GM08714 (cell line): ENCODE measurements at regions not wholly inside any gene's neighbourhood (a gene's known extent, or its start where the extent isn't known, plus 50 kb on each side); places are given as distances from the start of the nearest gene placed in this dataset.

Experiments used
- H3K4me3 ChIP-seq: fragments of 200-500 bp; sonication (Bioruptor generic); 2 replicates; pipeline ENCODE4 v1.5.1; 2014; ENCODE audit warnings: mild to moderate bottlenecking, low read length, inconsistent platforms
- ZNF274 ChIP-seq: IDR thresholded peaks from 2 replicates; pipeline ENCODE4 v1.6.1; 2012; ENCODE audit warnings: mild to moderate bottlenecking, low read depth, low read length

- H3K4me3 ChIP-seq, result no peak overlapping the region
- TF ChIP-seq ZNF274, result no peak
Observed at GRCh38 chr5:8327016-8327415, 458.1 kb downstream of the MTRR start.

GRCh38 chr5:8329773-8330172 lies 460.8 kb downstream of the MTRR start:
- no peak for TF ChIP-seq ZNF274
- no peak overlapping the region for H3K4me3 ChIP-seq

- no peak for TF ChIP-seq ZNF274
- no peak overlapping the region for H3K4me3 ChIP-seq
Observed at GRCh38 chr5:8332666-8333445, 463.9 kb downstream of the MTRR start.

- no peak overlapping the region for H3K4me3 ChIP-seq
- no peak for TF ChIP-seq ZNF274
Observed at GRCh38 chr5:8333485-8333884, 464.5 kb downstream of the MTRR start.

GRCh38 chr5:8333977-8334376 lies 465.0 kb downstream of the MTRR start:
- TF ChIP-seq ZNF274, result no peak
- H3K4me3 ChIP-seq, result no peak overlapping the region

GRCh38 chr5:8340261-8340660 lies 471.3 kb downstream of the MTRR start:
- no peak overlapping the region for H3K4me3 ChIP-seq

GRCh38 chr5:8340739-8341344 lies 471.9 kb downstream of the MTRR start:
- TF ChIP-seq ZNF274, result no peak
- no peak overlapping the region for H3K4me3 ChIP-seq

More at GRCh38 chr5:8340261-8340660, 471.3 kb downstream of the MTRR start:
- TF ChIP-seq ZNF274, result no peak

- TF ChIP-seq ZNF274, result no peak
- no peak overlapping the region for H3K4me3 ChIP-seq
Observed at GRCh38 chr5:8341406-8341805, 472.5 kb downstream of the MTRR start.

- H3K4me3 ChIP-seq, result no peak overlapping the region
- no peak for TF ChIP-seq ZNF274
Observed at GRCh38 chr5:8347984-8348383, 479.0 kb downstream of the MTRR start.

- H3K4me3 ChIP-seq, result no peak overlapping the region
- TF ChIP-seq ZNF274, result no peak
Observed at GRCh38 chr5:8349855-8350254, 480.9 kb downstream of the MTRR start.

GRCh38 chr5:8350644-8351339 lies 481.8 kb downstream of the MTRR start:
- no peak overlapping the region for H3K4me3 ChIP-seq
- no peak for TF ChIP-seq ZNF274

- no peak for TF ChIP-seq ZNF274
- no peak overlapping the region for H3K4me3 ChIP-seq
Observed at GRCh38 chr5:8355981-8356380, 487.0 kb downstream of the MTRR start.

GRCh38 chr5:8360012-8360411 lies 491.1 kb downstream of the MTRR start:
- no peak for TF ChIP-seq ZNF274
- no peak overlapping the region for H3K4me3 ChIP-seq

- no peak overlapping the region for H3K4me3 ChIP-seq
Observed at GRCh38 chr5:8362495-8362894, 493.5 kb downstream of the MTRR start.

GRCh38 chr5:8363138-8363537 lies 494.2 kb downstream of the MTRR start:
- no peak for TF ChIP-seq ZNF274
- H3K4me3 ChIP-seq, result no peak overlapping the region

More at GRCh38 chr5:8362495-8362894, 493.5 kb downstream of the MTRR start:
- TF ChIP-seq ZNF274, result no peak
